ENCODE measurements at regions not wholly inside any gene's neighbourhood (a gene's known extent, or its start where the extent isn't known, plus 50 kb on each side); places are given as distances from the start of the nearest gene placed in this dataset.
"Not testable (repeated sequence)": the region's sequence is repeated elsewhere in the genome, so short reads cannot be mapped to it uniquely, and the experiment has no call there.

DNA sequence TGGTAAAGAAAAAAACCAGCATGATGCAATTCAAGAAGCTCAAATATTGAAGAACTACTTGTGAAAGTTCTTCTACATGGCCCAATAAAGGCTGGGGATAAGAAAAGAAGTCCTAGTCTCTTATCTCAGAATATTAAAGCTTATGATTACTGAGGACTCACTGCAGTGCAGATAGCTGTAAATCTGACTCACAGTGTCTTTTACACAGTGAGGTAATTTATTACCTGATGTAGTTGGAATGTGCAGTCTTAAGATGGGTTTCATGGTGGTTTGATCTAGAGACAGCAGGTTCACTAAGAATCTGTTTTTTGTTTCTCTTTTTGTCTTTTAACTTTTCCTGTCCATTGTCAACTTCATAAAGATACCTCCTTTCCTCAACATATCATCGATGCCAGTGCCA, 484.0 kb upstream of the MAP2 start:
- no peak for DNase-seq

DNA sequence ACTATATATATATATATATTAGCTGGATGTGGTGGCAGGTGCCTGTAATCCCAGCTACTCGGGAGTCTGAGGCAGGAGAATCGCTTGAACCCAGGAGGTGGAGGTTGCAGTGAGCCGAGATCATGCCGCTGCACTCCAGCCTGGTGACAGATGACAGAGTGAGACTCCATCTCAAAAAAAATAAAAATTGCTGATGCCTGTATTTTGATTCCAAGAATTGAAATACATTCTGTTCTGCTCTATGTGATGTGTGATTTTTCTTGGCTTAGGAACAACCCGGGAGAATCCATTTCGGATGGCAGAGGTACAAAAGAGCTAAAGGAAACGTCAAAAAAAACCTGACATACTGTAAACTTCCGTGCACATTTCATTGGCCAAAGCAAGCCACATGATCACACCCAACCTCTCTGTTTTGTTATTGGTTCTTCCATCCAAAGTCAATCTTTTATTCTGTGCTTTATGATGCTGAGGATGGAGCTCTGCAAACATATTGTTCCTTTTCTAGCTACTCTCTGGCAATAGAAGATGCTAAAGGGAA, 478.1 kb upstream of the MAP2 start:
- no peak for DNase-seq

DNA sequence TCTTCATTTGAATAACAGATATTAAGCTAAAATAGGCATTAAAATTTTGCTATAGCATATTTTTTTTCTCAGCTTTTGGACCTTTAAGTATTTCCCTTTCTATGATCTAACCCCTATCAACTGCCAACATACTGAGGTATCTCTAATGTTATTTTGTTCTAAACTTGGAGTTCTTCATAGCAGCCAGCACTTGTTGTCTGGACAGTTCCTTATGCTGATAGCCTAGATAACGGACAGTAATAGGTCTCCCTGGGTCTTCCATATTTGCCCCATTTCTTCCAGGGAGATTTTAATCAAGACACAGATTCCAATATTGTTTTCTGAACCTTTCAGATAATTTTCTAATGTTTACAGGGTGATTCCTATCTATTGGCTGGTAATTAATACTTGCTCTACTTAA, 475.8 kb upstream of the MAP2 start:
- no peak for DNase-seq

DNA sequence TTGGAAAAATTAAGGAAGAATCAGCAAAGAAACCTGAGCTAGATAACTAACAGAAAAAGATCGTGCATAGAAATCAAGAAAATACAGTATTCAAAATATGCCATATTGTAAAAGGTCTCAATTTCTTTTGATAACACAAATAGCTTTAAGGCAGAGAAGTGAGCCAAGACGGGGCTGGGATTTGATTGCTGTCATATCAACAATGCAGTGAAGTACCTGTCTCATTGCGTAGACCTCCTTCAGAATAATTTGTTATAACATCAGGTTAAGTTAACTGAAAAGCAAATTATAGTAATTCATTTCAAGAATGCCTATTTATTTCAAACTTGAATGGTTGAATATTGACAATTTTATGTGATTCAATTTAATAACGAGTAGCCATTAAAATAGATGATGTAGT, 453.8 kb upstream of the MAP2 start:
- DNase-seq = no peak

GRCh38 chr2:208977582-208977981, 446.3 kb upstream of the MAP2 start:
- DNase-seq = no peak

- no peak for DNase-seq
Measured at GRCh38 chr2:208978946-208979345, 444.9 kb upstream of the MAP2 start.

GRCh38 chr2:208980321-208980720, 443.5 kb upstream of the MAP2 start:
- no peak for DNase-seq

DNA sequence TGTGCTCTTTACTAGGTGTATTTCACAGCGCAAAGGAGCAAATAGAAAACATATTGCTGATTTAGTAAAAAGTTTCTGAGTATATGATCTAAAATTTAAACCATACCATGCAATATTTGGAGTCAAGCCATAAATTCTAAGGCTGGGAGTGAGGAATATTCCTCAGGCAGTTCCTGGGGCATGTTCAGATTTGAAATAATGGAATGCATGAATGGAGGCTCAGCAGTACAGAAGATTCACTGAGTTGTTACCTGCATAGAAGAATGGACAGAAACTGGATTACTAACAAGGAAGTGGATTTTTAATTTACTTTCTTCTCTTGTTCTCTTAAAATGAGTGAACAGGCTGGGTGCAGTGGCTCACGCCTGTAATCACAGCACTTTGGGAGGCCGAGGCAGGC, 441.0 kb upstream of the MAP2 start:
- DNase-seq = no peak

- DNase-seq = no peak
Measured at GRCh38 chr2:208983486-208983885, 440.4 kb upstream of the MAP2 start.

- no peak for DNase-seq
Measured at GRCh38 chr2:208984376-208985090, 439.3 kb upstream of the MAP2 start.

- DNase-seq = no peak
Measured at GRCh38 chr2:208985644-208986043, 438.2 kb upstream of the MAP2 start.

DNA sequence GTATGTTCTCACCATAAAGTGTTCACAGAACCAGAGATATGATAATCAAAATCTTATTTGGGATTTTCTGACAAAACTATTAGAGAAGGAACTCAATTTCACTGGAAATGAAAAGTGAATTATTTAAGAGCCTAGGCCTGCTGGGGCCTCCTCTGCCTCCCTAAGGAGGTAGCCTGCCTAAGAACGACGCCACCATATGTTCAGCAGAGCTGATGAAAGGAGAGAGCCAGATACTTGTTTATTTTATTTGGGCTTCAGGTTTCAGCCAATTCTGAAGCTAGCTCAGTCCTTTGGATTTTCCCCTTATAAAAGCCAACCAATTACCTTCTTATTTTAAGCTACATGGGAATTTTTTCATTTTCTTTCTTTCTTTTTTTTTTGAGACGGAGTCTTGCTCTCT, 433.1 kb upstream of the MAP2 start:
- DNase-seq = no peak

GRCh38 chr2:208999911-209000310, 423.9 kb upstream of the MAP2 start:
- no peak for DNase-seq

DNA sequence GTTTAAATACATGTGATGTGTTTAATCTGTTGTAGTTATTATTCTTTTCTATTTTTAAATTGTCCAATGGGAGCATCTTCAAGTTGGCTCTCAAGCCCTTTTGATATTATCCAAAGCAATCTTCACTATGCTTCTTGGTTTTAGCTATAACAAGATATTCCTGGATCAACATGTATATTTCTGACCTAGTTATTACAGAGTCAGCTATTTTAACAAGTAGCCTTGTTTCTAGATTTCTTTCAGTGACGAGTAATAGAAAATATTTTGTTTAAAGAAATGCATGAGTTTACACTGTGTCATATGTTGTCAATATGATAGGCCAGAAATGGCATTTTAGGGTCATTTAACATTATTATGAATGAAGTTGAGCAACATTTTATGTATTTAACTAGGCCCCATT, 421.8 kb upstream of the MAP2 start:
- DNase-seq = no peak

GRCh38 chr2:209005371-209005770, 418.5 kb upstream of the MAP2 start:
- DNase-seq = no peak

DNA sequence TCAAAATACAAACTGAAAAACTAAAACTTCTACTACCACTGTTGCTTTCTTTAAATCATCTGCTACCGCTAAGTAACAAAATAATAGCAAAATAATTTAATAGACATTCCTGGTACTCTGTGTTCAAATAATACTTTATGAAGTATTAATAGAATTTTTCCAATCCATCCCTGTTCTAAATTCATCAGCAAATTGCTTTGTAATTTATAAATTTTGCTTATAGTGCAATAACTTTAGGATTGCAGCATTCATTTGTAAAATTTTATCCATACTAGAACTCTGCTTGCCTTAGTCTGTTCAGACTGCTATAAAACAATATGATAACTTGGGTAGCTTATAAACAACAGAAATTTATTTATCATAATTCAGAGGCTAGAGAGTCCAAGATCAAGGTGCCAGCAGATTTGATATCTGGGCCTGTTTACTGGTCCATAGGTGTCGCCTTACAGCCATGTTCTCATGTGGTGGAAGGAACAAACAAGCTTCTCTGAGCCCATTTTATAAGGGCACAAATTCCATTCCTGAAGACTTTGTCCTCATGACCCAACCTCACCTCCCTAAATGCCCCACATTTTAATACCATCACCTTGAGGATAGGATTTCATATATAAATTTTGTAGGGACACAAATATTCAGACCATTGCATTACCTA, 415.1 kb upstream of the MAP2 start:
- no peak for DNase-seq

- not testable (repeated sequence) for DNase-seq
Measured at GRCh38 chr2:209018633-209019032, 405.2 kb upstream of the MAP2 start.

DNA sequence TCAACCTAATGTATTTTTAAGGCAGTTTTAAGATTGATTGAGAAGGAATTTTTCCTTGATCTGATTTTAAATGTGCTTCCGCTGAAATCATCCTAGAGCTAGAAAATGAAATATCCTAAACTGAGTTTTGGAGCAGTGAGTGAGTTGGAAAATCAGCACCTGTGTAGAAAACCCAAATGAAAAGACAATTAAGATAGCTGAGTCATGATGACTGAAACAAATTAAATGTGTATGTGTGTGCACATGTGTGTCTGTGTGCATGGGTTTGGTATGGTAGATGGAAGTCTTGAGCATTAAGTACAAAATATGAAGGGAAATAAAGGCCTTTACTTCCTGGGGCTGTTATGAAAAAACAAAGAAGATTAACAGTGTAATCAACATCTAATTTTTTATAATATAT, 394.6 kb upstream of the MAP2 start:
- DNase-seq = no peak

DNA sequence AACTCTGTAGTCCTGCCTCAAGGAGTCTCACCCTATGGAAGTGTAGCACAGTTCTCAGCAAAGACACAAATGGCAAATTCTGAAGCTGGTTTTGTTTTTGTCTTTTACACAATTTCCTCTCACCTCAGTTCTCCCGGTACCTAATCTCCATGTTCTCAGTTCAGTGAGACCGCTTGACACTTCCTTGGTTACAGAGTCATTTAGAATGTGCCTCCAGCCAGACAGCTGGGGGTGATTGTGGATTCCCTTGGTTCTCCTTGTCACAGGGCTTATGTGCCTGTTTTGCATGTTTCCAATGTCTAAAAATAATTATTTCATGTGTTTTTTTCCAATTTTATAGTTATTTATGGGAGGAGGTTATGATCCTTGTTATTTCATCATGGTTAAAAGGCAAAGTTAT, 379.5 kb upstream of the MAP2 start:
- no peak for DNase-seq

GRCh38 chr2:209046163-209046562, 377.7 kb upstream of the MAP2 start:
- no peak for DNase-seq

DNA sequence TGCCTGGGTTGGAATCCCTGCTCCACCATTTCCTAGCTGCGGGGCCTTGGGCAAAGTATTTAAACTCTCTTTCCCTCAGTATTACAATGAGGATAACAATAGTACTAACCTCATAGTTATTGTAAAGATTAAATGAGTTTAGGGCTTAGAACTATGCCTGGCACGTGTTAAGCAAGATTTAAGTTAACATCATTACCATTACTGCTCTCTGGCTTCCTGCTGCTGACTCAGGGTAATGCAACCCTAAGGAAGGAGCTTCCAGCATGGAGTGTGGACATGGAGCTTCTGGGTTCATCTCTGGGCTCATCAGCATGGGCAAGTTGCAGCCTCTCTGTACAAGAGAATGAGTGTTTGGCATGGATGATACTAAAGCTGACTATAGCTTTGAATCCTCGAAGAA, 374.2 kb upstream of the MAP2 start:
- no peak for DNase-seq

- no peak for DNase-seq
Measured at GRCh38 chr2:209062210-209062609, 361.6 kb upstream of the MAP2 start.

GRCh38 chr2:209070262-209070661, 353.6 kb upstream of the MAP2 start:
- DNase-seq = no peak

GRCh38 chr2:209073151-209073550, 350.7 kb upstream of the MAP2 start:
- DNase-seq = no peak

DNA sequence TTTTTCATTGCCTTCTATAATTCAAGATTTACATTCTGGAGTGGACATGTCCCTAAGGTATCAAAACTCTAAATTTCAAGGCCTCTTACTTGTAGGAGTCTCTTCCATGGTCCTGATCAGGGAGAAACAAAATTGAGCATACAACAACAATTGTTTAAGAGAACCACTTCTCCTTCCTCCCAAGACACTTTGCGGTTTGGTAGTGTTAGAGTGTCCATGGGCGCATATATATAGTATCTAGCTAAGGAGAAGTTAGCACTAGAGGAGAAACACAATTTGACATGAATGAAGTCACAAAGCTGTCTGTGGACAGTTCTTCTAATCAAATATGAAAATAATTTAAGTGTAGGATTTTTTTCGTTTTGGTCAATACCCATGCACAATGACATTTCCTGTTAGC, 349.1 kb upstream of the MAP2 start:
- DNase-seq = no peak
